H1 (cell line): ENCODE measurements at regions not wholly inside any gene's neighbourhood (a gene's known extent, or its start where the extent isn't known, plus 50 kb on each side); places are given as distances from the start of the nearest gene placed in this dataset.

Experiments
- CTCF ChIA-PET: fragments of 300-600 bp; sonication (Branson Sonifier 250); formaldehyde crosslinking; loops from one replicate; lab custom pipeline; 2021; ENCODE audit not compliant: partially characterized antibody; lab: Charles Lee
- POLR2A ChIA-PET: fragments of 300-600 bp; sonication (Branson Sonifier 250); formaldehyde crosslinking; loops from one replicate; lab custom pipeline; 2021; ENCODE audit warnings: inconsistent platforms; ENCODE audit not compliant: partially characterized antibody; lab: Charles Lee
- DNase-seq, 2 experiments: peaks; one replicate each; pipeline versions ENCODE4 v3.0.0 to v3.0.0-alpha.2; 2010 to 2022; ENCODE audit warnings: low spot score in 2 of 2, low read depth in 1 of 2, mixed read lengths in 1 of 2
- FAIRE-seq: peaks from 2 replicates; lab custom pipeline; 2011; peaks lifted over from hg19 to GRCh38; lab: Jason Lieb, UNC
- H2AFZ ChIP-seq: 2 replicates; pipeline ENCODE4 v1.8.1; 2012; ENCODE audit warnings: low read length, inconsistent platforms
- H2AK5ac ChIP-seq: 2 replicates; pipeline ENCODE4 v1.6.1; 2013; ENCODE audit warnings: low read depth, low read length
- H2BK120ac ChIP-seq: replicated peaks from 2 replicates; pipeline ENCODE3; 2013; ENCODE audit warnings: low read depth, low read length, inconsistent platforms
- H2BK12ac ChIP-seq: 2 replicates; pipeline ENCODE4 v1.6.1; 2013; ENCODE audit warnings: low read depth, low read length
- H2BK15ac ChIP-seq: 2 replicates; pipeline ENCODE4 v1.6.1; 2013; ENCODE audit warnings: low read length
- H2BK20ac ChIP-seq: 2 replicates; pipeline ENCODE4 v1.6.1; 2013; ENCODE audit warnings: low read length
- H2BK5ac ChIP-seq: 2 replicates; pipeline ENCODE4 v1.6.1; 2013; ENCODE audit warnings: low read depth, low read length
- H3K14ac ChIP-seq: 2 replicates; pipeline ENCODE4 v1.6.1; 2013; ENCODE audit warnings: inconsistent platforms; ENCODE audit not compliant: insufficient read length
- H3K18ac ChIP-seq: 2 replicates; pipeline ENCODE4 v1.6.1; 2013; ENCODE audit warnings: low read length; ENCODE audit errors: extremely low read depth
- H3K23ac ChIP-seq: 2 replicates; pipeline ENCODE4 v1.6.1; 2013; ENCODE audit warnings: inconsistent platforms; ENCODE audit not compliant: insufficient read length
- H3K23me2 ChIP-seq: 2 replicates; pipeline ENCODE4 v1.6.1; 2013; ENCODE audit warnings: low read depth, low read length
- H3K27ac ChIP-seq: 2 replicates; pipeline ENCODE4 v1.6.1; 2011; ENCODE audit warnings: low read depth, low read length, inconsistent platforms
- H3K27me3 ChIP-seq, 4 experiments: replicated peaks in 1 of 4; 1 replicate in 1 of 4; 2 replicates in 3 of 4; pipeline versions ENCODE4 v1.6.1 to v1.8.1; 2011 to 2013; ENCODE audit warnings: low read length in 3 of 4, mild to moderate bottlenecking in 3 of 4, inconsistent platforms in 2 of 4, mixed read lengths in 2 of 4, moderate library complexity in 1 of 4; ENCODE audit not compliant: control insufficient read depth in 3 of 4, insufficient read depth in 3 of 4; ENCODE audit errors: extremely low read depth in 1 of 4
- H3K36me3 ChIP-seq, 4 experiments: 2 replicates each; pipeline versions ENCODE4 v1.6.1 to v1.8.1; 2011 to 2013; ENCODE audit warnings: mild to moderate bottlenecking in 4 of 4, low read length in 3 of 4, moderate library complexity in 2 of 4, control low read depth in 1 of 4, inconsistent platforms in 1 of 4; ENCODE audit not compliant: insufficient read depth in 4 of 4, control insufficient read depth in 2 of 4
- H3K4ac ChIP-seq: replicated peaks from 2 replicates; pipeline ENCODE3; 2013; ENCODE audit warnings: low read length, low read depth, mixed read lengths, inconsistent platforms; ENCODE audit not compliant: insufficient read length
- H3K4me1 ChIP-seq, 4 experiments: replicated peaks in 1 of 4; 1 replicate in 1 of 4; 2 replicates in 3 of 4; pipeline versions ENCODE4 v1.6.1 to v1.8.1; 2011 to 2013; ENCODE audit warnings: low read length in 3 of 4, inconsistent platforms in 2 of 4, mixed read lengths in 1 of 4; ENCODE audit not compliant: insufficient read depth in 4 of 4, control insufficient read depth in 3 of 4
- H3K4me2 ChIP-seq, 2 experiments: 2 replicates each; pipeline versions ENCODE4 v1.6.1 to v1.8.1; 2011 to 2013; ENCODE audit warnings: low read depth in 2 of 2, low read length in 2 of 2, control low read depth in 1 of 2, inconsistent platforms in 1 of 2, mild to moderate bottlenecking in 1 of 2; ENCODE audit not compliant: insufficient read depth in 1 of 2
- H3K4me3 ChIP-seq, 4 experiments: fragments of 200-600, 300-600 bp in 1 of 4; sonication (generic), shearing (Covaris generic), sonication (Bioruptor Twin) in 1 of 4; 2 replicates each; pipeline versions ENCODE4 v1.5.1 to v1.8.1; 2011 to 2016; ENCODE audit warnings: low read length in 4 of 4, low read depth in 3 of 4, control low read depth in 2 of 4, inconsistent platforms in 2 of 4, mild to moderate bottlenecking in 2 of 4, mixed read lengths in 1 of 4, moderate library complexity in 1 of 4; ENCODE audit not compliant: insufficient read depth in 2 of 4; ENCODE audit errors: extremely low read depth in 1 of 4
- H3K56ac ChIP-seq: replicated peaks from 2 replicates; pipeline ENCODE3; 2013; ENCODE audit warnings: low read depth, mild to moderate bottlenecking, mixed read lengths, low read length, inconsistent platforms; ENCODE audit not compliant: insufficient read length
- H3K79me1 ChIP-seq: 2 replicates; pipeline ENCODE4 v1.6.1; 2013; ENCODE audit warnings: low read depth, low read length, control low read depth
- H3K79me2 ChIP-seq, 2 experiments: 2 replicates each; pipeline versions ENCODE4 v1.6.1 to v1.8.1; 2012 to 2013; ENCODE audit warnings: low read length in 2 of 2, mild to moderate bottlenecking in 2 of 2, inconsistent platforms in 1 of 2; ENCODE audit not compliant: insufficient read depth in 2 of 2, control insufficient read depth in 1 of 2
- H3K9ac ChIP-seq, 4 experiments: replicated peaks in 1 of 4; 1 replicate in 1 of 4; 2 replicates in 3 of 4; pipeline versions ENCODE4 v1.6.1 to v1.8.1; 2011 to 2013; ENCODE audit warnings: low read depth in 3 of 4, low read length in 3 of 4, control low read depth in 2 of 4, mild to moderate bottlenecking in 2 of 4, moderate library complexity in 2 of 4, inconsistent platforms in 1 of 4; ENCODE audit errors: extremely low read depth in 1 of 4
- H3K9me3 ChIP-seq, 2 experiments: 2 replicates each; pipeline versions ENCODE4 v1.6.1 to v1.8.1; 2012 to 2013; ENCODE audit warnings: mild to moderate bottlenecking in 2 of 2, moderate library complexity in 2 of 2, control low read depth in 1 of 2, inconsistent platforms in 1 of 2, low read depth in 1 of 2, low read length in 1 of 2, mixed read lengths in 1 of 2; ENCODE audit not compliant: insufficient read depth in 2 of 2
- H4K20me1 ChIP-seq, 2 experiments: replicated peaks in 1 of 2; 2 replicates each; pipeline versions ENCODE3 to v1.8.1; 2011 to 2013; ENCODE audit warnings: inconsistent platforms in 2 of 2, low read length in 2 of 2, mild to moderate bottlenecking in 1 of 2; ENCODE audit not compliant: insufficient read depth in 2 of 2, control insufficient read depth in 1 of 2
- H4K5ac ChIP-seq: 2 replicates; pipeline ENCODE4 v1.6.1; 2013; ENCODE audit warnings: low read length, low read depth, mixed read lengths, inconsistent platforms; ENCODE audit not compliant: insufficient read length
- H4K8ac ChIP-seq: 2 replicates; pipeline ENCODE4 v1.8.0; 2013; ENCODE audit warnings: mild to moderate bottlenecking, moderate library complexity, low read length, inconsistent platforms; ENCODE audit not compliant: insufficient read depth; ENCODE audit errors: extremely low read depth
- H4K91ac ChIP-seq: replicated peaks from 2 replicates; pipeline ENCODE3; 2013; ENCODE audit warnings: low read length, mixed read lengths, inconsistent platforms; ENCODE audit not compliant: insufficient read length
- BACH1 ChIP-seq: IDR thresholded peaks from 2 replicates; pipeline ENCODE4 v1.6.1; 2012; ENCODE audit warnings: low read length, improper control_type of control experiment
- CHD1 ChIP-seq: IDR thresholded peaks from 2 replicates; pipeline ENCODE4 v1.6.1; 2012; ENCODE audit warnings: low read depth, low read length, improper control_type of control experiment
- CTBP2 ChIP-seq: IDR thresholded peaks from 2 replicates; pipeline ENCODE4 v1.7.0; 2011; ENCODE audit warnings: borderline replicate concordance, mild to moderate bottlenecking, moderate library complexity, mixed read lengths, low read length; ENCODE audit not compliant: insufficient read depth, insufficient read length
- EGR1 ChIP-seq: IDR thresholded peaks from 2 replicates; pipeline ENCODE4 v1.6.1; 2011; ENCODE audit warnings: low read depth, low read length, borderline replicate concordance
- FOSL1 ChIP-seq: IDR thresholded peaks from 2 replicates; pipeline ENCODE4 v1.6.1; 2011; ENCODE audit warnings: mild to moderate bottlenecking, low read depth, low read length, moderate library complexity; ENCODE audit not compliant: insufficient read depth
- JUND ChIP-seq: IDR thresholded peaks from 2 replicates; pipeline ENCODE4 v1.6.1; 2011; ENCODE audit warnings: mild to moderate bottlenecking, improper control_type of control experiment, low read length
- PHF8 ChIP-seq: fragments of 200-600 bp; sonication (generic); conservative IDR thresholded peaks from 2 replicates; pipeline ENCODE4 v1.7.1; 2012; ENCODE audit warnings: low read depth, mild to moderate bottlenecking, inconsistent platforms, low read length, moderate library complexity
- POU5F1 ChIP-seq: IDR thresholded peaks from 2 replicates; pipeline ENCODE4 v1.6.1; 2011; ENCODE audit warnings: low read depth, mild to moderate bottlenecking, low read length, moderate library complexity
- RAD21 ChIP-seq, 2 experiments: IDR thresholded peaks in 1 of 2; conservative IDR thresholded peaks in 1 of 2; 2 replicates each; pipeline ENCODE4 v1.6.1; 2011; ENCODE audit warnings: low read depth in 2 of 2, low read length in 2 of 2, improper control_type of control experiment in 1 of 2, inconsistent platforms in 1 of 2, mild to moderate bottlenecking in 1 of 2, moderate library complexity in 1 of 2
- SIX5 ChIP-seq: IDR thresholded peaks from 2 replicates; pipeline ENCODE4 v1.6.1; 2011; ENCODE audit warnings: mild to moderate bottlenecking, low read depth, low read length
- SUZ12 ChIP-seq: fragments of 200-600 bp; sonication (generic); IDR thresholded peaks from 2 replicates; pipeline ENCODE4 v1.6.1; 2012; ENCODE audit warnings: mild to moderate bottlenecking, inconsistent platforms, low read length, moderate library complexity, mixed read lengths
- WGBS, 2 experiments: shearing (Covaris generic) in 1 of 2; methylation state at CpG; one replicate each; pipeline versions ENCODE4 v1.1.6 to v1.1.7; 2013 to 2015; ENCODE audit warnings: low lambda C conversion rate in 2 of 2, mixed read lengths in 2 of 2, inconsistent platforms in 1 of 2, low coverage in 1 of 2, missing lambda C conversion rate in 1 of 2; ENCODE audit not compliant: insufficient replicate concordance in 2 of 2, insufficient coverage in 1 of 2, insufficient read length in 1 of 2; ENCODE audit errors: extremely low coverage in 1 of 2, missing lambda C conversion rate in 1 of 2; 5-methylcytosine and 5-hydroxymethylcytosine counted together
- TF ChIP-seq, protein P1 (sequence below): IDR thresholded peaks from 2 replicates; pipeline ENCODE4 v1.6.1; 2012; ENCODE audit warnings: inconsistent platforms
- TF ChIP-seq, protein P2 (sequence below): IDR thresholded peaks from 2 replicates; pipeline ENCODE4 v1.6.1; 2012; ENCODE audit warnings: inconsistent platforms

DNA sequence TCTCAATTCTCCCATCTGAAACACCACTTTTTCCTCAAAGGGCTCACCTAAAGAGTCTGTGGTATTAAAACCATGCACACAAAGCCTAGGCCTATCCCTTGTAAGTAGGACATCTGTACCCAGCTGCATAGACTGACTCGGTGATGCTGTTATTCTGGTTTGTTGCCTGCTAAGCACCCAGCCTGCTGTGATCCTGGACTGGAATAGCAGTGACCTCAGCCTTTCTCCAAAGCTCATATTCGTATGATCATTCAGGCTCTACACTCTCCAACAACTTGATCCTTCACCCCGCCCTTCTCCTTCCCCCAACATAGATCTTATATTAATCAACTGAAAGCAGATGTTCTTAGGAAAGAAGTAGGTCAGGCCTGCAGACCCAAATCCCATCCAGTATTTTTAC is 81.4 kb upstream of the WWC1 start:
- POLR2A ChIA-PET: interaction anchor here (0.6 kb wide), 1 partner anchor 405 kb away, joined by 3 read pairs; no protein-coding TSS in a partner anchor
- H2AFZ ChIP-seq: no peak overlapping the region
- H3K56ac ChIP-seq: no peak overlapping the region
- H3K23ac ChIP-seq: no peak overlapping the region
- H4K5ac ChIP-seq: no peak overlapping the region
- no peaks in the 10 kb centered on the region for H3K79me2 ChIP-seq
- CTCF ChIA-PET: interaction anchor here (0.7 to 4.0 kb wide), 5 partner anchors 9 to 59 kb away, joined by 3 to 15 read pairs (median 3); no protein-coding TSS in a partner anchor
- WGBS, 2 experiments: 82% methylated on average over 3 of the region's 3 CpGs; no CpG with 5 or more reads in 1 of the 2 experiments
- no peak overlapping the region for H2AK5ac ChIP-seq
- H4K20me1 ChIP-seq: no peaks in the 10 kb centered on the region
- no peak overlapping the region for H3K14ac ChIP-seq
- H2BK15ac ChIP-seq: no peak overlapping the region
- DNase-seq: no peak
- no peak overlapping the region for H3K4me3 ChIP-seq
- no peak overlapping the region for H2BK20ac ChIP-seq
- no peak overlapping the region for H4K8ac ChIP-seq
- FAIRE-seq: no peak
- H3K4me2 ChIP-seq: no peak overlapping the region
- H3K9me3 ChIP-seq: no peaks in the 10 kb centered on the region
- no peak overlapping the region for H3K9ac ChIP-seq
- no peaks in the 10 kb centered on the region for H3K36me3 ChIP-seq
- H3K79me1 ChIP-seq: no peaks in the 10 kb centered on the region
- H3K4me1 ChIP-seq: peaks cover 0 to 4% (median 0%) of the 10 kb centered on the region in 4 experiments; a peak in 1 of 7 replicates
- no peak overlapping the region for H2BK120ac ChIP-seq
- H3K4ac ChIP-seq: no peak overlapping the region
- H2BK5ac ChIP-seq: no peak overlapping the region
- H3K23me2 ChIP-seq: no peaks in the 10 kb centered on the region
- H3K27me3 ChIP-seq: no peaks in the 10 kb centered on the region
- H3K18ac ChIP-seq: no peak overlapping the region
- H3K27ac ChIP-seq: no peak overlapping the region
- no peak overlapping the region for H4K91ac ChIP-seq
- no peak overlapping the region for H2BK12ac ChIP-seq
- TF ChIP-seq SUZ12 (no peak), EGR1 (no peak), CHD1 (no peak), RAD21 (IDR thresholded peaks at IDR 0.05 in 1 of 2, conservative IDR thresholded peaks at IDR 0.05 in 1 of 2; ENCODE audit: low read depth in 2 of 2, low read length in 2 of 2) (no peak), POU5F1 (no peak), BACH1 (no peak), PHF8 (no peak), CTBP2 (no peak), SIX5 (no peak), JUND (no peak), FOSL1 (no peak)
- TF ChIP-seq, protein P1, sequence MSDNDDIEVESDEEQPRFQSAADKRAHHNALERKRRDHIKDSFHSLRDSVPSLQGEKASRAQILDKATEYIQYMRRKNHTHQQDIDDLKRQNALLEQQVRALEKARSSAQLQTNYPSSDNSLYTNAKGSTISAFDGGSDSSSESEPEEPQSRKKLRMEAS: no peak
- TF ChIP-seq, protein P2, sequence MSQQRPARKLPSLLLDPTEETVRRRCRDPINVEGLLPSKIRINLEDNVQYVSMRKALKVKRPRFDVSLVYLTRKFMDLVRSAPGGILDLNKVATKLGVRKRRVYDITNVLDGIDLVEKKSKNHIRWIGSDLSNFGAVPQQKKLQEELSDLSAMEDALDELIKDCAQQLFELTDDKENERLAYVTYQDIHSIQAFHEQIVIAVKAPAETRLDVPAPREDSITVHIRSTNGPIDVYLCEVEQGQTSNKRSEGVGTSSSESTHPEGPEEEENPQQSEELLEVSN: no peak
